IPS DF 4.7 (cell line): ENCODE measurements at regions not wholly inside any gene's neighbourhood (a gene's known extent, or its start where the extent isn't known, plus 50 kb on each side); places are given as distances from the start of the nearest gene placed in this dataset.
"Not testable (repeated sequence)": the region's sequence is repeated elsewhere in the genome, so short reads cannot be mapped to it uniquely, and the experiment has no call there.

Experiments
- DNase-seq: peaks from one replicate; pipeline ENCODE4 v3.0.0-alpha.2; 2013; ENCODE audit warnings: low spot score; ENCODE audit errors: extremely low read depth

DNA sequence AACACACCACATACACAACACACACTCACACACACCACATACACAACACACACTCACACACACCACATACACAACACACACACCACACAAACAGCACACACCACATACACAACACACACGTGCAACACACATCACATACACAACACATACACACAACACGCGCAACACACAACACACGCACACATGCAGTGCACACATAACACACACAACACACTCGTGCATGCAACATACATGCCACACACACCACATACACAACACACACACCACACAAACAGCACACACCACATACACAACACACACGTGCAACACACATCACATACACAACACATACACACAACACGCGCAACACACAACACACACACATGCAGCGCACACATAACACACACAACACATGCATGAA, 192.8 kb downstream of the C16orf95 start:
- not testable (repeated sequence) for DNase-seq

DNA sequence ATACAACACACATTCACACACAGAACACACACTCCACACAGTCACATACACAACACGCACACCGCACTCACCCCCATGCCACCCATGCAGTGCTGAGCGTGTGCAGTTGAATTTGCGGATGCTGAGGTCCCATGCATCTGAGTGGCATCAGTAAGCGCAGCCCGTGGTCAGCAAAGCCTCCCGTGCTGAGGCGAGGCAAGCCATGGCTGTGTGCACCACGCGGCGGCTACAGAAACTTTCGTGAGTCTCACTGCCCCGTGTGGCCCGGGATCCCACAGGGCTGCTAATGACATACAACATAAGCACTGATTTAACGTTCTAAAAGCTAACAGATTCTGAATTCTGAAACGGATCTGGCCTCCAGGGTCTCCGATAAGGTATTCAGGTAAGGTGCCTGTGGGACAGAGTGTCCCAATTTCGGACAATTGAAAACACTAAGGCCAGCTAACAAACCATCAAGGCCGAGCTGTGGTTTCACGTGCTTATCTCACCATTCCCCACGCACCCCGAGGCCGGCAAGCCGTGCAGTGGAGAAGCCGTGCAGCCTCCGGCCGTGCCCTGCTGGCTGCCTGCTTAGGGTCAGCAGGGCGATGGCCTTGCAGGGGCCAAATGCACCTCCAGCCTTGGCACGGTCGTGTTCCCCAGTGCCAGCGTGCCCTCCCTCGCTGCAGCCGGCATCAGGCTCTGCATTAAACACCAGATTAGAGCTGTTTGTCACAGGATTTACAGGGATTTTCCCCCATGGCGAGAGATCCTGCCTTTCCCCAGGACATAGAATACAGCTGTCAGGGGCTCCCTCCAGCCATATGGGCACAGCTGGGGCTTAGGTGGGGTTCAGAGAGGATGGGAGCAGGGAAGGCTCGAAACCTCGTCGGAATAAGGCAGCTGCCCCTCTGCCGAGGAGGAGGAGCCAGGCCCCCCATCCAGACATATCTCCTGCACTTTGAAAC, 191.7 kb downstream of the C16orf95 start:
- no peak for DNase-seq

DNA sequence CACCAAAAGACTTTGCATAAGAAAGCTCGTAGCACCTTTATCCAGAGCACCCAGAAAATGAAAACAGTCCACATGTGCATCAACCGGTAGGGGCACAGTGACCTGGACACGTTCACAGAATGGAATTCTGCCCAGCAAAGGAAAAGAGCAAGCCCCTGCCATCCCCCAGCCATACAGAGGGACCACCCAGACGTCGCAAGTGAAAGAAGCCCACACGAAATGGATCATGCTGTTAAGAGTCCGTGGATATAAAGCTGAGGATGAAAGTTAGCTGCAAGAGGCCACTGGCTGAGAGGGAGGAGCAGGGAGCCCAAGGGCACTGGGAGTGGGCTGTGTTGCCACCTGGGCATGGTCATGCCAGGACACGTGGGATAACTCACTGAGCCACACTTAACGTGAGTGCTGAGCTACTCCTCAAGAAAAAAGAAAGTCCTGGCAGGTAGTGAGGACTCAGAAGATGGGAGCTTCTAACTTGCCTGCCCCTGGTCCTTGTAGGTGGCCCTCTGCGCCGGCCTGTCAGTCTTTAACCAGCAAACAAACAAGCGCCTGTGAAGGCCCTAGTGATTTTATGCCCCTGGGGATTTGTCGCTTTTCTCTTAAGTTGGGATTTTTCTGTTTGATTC, 190.7 kb downstream of the C16orf95 start:
- no peak for DNase-seq

DNA sequence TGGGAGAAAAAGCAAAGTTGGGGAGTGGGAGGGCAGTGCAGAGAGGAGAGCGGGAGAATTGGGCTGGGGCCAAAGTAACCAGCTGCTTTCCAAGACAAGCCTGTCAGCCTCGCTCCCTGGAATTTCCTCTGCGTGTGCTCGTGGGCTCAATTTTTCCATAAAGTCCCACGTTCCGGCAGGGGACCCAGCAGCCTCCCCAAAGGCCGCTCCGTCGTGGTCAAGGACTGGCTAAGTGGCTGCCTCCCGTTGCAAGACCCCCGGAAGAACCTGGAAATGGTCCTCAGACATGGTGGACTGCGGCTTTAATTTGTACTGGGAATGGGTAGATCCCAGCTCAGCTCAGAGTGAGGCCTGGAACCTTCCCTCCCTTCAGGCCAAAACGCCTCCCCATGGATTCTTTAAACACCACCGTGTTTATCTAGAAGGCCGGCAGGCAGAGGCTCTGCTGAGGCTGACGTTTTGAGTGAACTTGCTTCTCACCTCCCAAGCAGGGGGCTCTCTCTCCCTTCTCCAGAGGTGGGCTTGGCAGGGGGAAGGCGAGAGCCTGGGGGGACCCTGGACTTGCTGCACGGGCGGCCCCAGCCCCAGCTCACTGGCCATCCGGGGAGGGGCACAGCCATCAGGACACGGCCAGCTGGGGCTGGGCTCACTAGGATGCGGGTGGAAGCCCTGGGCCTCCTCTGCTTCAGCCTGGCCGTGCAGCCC, 190.0 kb downstream of the C16orf95 start:
- no peak for DNase-seq

DNA sequence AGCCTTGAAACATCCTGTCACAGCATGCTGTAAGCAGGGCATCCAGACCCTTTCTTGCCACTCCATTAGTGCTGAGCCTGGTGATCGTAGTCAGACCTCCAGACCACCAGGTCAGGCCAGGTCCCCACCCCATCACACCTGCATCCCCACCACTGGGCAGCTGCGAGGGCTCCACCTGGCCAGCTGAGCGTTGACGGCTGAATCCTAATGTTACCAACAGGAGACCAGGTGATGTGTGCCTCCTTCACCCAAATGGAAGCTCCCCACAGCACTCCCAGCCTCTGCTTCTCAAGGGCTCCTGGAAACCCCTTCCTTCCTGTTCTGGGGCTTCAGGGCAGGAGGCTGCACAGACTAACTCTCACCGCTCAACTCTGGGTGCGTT, 189.4 kb downstream of the C16orf95 start:
- DNase-seq = no peak

DNA sequence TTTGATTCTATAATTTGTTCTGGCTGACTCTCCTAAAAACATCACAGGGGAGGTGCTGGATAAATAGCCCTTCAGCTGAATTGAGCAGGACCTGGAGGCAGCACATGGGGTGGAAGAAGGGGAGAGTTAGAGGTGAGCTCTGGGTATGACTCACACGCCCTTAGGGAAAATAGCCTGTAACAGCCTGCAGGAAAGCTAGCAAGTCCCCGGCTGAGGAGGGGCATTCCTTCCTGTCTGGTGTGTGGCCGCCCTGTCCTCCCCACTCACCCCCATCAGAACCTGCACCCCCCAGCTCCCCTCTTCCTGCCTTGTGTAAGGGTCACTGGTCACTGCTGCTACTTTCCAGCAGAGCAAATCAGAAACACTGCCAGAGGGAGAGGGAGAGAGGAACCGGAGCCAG, 187.4 kb downstream of the C16orf95 start:
- no peak for DNase-seq

DNA sequence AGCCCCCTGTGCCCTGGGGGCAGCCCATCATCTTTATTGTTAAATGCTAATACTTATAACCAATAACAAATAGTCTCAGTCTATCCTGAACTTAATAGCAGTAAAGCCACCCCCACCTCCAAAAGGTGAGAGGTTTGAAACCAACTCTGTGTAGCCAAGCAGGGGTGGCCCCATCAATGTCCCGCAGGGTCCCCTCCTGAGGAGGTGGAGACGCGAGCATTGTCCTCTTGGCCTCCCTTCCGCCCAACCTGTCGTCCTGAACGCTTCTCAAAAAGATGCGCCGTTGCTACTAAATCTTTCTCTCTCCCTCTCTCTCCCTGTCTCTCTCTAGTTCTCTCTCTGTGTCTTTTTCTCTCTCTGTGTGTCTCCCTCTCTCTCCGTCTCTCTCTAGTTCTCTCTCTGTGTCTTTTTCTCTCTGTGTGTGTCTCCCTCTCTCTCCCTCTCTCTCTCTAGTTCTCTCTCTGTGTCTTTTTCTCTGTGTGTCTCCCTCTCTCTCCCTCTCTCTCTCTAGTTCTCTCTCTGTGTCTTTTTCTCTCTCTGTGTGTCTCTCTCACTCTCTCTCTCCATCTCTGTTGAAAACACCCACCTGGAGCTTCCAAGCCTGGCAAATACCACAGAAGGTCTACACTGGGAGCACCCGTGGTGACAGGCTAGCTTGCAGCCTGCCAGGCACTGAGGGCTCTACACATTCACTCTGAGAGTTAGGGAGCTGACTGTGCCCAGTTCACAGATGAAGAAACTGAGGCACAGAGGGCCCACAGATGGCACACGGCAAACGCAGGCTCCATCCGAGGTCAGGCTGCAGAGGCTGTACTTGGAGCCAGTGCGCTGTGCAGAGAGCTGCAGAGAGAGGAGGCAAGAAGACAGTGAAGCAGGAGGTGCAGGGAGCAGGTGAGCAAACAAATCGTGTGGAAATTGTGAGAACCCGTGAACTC, 185.9 kb downstream of the C16orf95 start:
- DNase-seq = no peak

DNA sequence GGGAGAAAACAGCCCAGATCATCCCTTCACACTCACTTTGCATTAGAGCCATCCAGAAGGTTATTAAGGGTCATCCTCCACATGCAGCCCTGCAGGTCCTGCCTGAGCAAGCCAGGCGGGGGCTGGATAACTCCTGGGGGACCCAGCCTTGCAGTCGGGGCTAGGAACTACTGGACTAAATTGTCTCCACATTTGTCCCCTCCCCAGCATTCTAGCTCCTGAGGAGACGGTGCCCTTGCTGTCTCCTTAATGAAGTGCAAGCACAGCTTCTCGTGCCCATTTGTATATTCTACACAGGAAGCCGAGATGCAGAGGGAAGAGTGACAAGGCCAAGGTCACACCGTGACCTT, 185.2 kb downstream of the C16orf95 start:
- DNase-seq = no peak

DNA sequence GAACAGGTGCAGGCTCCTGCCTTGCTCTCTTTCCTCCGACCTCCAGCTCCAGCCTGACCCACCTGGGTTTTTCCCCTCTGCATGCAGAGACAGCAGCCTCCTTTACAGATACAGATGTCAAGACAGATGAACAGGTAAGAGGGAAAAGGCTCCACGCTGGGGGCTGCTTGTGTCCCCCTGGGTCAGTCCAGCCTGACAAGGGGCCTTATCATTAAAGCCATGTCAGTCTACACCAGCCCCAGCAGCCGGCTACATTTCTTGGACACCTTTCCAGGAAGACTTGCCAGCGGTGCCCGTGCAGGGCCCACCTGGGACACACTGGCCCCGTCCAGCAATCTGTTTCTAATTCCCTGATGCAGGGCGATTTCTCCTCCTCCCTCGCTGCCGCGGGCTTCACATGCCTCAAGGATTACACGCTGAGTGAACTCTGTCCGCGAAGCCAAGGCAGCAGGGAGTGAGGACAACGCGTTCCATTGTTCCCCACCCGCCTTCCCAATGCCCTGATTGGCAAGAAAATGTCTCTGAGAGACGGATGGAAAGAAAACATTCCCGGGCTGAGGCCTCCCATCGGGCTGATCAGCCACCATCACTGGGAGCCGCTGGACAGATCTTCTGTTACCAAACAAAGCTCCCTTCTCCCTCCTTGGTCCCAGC, 184.7 kb downstream of the C16orf95 start:
- no peak for DNase-seq

DNA sequence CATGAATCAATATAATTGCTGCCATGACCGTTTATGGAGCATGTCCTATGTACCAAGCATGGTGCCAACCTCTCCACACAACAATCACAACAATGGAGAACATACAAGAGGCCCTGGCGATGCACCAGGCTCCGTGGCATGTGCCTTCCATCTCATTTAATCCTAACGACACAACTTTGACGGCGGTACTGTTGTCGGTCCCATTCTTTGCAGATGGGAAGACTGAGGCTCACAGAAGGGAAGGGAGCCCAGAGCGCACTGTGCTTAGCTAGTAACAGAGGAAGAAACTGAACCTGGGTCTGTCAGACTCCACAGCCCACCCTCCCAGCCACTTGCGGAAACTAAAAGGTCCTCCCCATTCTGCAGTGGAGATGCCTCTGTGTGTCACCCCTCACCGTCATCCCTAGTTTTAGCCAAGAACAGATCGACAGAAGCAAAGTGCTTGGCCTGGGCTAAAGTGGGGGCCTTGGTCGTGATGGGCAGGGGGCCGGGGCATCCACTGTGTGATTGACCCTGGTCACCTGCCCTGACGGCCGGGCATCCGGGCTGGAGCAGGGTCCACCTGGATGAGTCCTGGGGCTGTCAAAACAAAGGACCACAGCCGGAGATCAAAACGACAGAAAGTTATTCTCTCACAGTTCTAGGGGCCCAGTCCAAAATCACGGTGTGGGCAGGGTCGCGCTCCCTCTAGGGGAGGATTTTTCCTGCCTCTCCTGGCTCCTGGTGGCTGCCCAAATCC, 183.9 kb downstream of the C16orf95 start:
- no peak for DNase-seq

DNA sequence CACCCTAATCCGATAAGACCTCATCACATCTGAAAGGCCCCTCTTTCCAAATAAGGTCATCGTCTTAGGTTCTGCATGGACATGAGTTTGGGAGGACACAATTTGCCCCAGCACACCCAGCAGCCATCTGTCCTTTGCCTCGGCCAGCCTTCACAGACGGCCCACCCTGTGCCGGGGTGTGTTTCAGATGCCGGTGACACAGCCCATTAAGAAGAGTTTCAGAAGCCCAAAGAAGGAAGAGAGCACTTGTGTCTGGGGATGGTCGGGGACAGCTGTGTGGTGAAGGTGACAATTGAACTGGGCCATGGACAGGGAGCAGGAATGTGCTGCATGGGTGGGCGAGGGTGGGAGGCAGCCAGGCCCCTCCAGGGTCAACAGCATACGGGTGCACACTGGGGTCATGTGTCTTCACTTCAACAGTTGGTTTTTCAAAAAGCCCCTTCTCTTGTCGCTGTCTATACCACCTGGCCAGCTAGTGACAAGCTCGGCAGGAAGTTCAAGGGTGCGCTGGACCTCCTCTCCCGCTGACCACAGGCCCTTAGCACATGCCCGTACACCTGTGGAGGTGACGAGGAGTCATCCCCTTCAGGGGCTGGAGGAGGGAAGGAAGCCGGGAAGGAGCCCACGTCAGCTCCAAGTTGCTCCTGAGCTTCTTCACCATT, 183.1 kb downstream of the C16orf95 start:
- DNase-seq = no peak

DNA sequence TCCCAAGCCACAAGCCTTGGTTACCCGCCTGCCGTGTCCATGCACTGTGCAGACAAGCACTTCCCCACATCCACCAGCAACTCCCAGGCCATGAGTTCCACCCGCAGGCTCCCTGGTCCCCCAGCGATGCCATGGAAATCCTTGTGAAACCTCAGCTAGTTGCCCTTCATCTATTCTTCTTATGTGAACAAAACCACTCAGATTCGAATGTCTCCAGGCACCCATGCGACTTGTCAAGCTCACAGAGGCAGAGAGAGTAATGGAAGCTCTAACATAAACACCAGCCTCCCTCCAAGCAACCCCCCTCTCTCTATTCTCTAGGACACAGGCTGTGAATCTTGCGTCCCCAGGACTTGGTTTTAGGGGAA, 182.6 kb downstream of the C16orf95 start:
- no peak for DNase-seq

DNA sequence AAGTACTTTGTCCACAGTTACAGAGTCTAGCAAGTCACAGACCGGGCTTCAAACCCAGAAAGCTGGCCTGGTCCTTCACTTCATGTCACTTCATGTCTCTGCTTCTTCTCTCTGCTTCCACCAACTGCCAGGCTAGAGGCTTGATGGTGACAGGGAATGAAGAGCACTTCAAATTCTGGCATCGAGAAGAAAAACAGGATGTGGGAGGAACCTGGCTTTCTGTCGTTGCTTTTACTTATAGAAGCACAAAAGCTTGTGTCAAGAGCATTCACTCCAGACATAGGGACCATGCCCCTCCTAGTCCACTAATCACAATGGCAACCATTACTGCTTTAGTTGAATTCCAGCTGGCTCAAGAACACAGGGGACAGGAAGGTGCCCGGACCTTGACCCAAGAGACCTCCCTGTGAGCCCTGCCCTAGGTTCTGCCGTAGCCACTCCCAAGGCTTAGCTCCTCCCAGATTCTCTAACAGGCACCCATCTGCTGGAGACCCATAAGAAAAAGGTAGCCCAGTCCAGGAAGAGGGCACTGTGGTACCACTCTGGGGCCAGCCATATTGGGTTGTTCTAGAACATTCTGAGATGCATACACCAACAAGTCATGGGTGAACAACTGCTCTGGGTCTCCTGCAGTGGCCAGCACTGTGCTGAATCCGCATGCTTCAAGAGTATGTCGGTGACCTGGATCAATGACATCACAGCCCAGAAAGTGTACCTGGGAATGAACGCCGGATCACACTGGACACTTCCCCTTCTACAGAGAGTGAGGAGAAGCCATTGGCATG, 181.8 kb downstream of the C16orf95 start:
- no peak for DNase-seq

DNA sequence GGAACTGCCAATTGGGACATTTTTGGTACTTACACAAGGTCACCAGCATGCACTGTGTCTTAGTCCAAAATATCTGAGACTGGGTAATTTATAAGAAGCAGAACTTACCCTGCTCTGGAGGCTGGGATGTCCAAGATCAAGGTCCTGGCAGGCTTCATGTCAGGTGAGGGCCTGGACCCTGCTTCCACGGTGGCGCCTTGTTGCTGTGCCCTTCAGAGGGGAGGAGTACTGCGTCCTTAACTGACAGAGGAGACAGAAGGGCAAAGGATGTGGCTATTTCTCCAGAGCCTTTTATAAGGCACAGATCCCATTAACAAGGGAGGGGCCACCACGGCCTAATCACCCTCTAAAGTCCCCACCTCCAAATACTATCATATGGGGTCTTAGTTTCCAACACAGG, 178.9 kb downstream of the C16orf95 start:
- DNase-seq = no peak

DNA sequence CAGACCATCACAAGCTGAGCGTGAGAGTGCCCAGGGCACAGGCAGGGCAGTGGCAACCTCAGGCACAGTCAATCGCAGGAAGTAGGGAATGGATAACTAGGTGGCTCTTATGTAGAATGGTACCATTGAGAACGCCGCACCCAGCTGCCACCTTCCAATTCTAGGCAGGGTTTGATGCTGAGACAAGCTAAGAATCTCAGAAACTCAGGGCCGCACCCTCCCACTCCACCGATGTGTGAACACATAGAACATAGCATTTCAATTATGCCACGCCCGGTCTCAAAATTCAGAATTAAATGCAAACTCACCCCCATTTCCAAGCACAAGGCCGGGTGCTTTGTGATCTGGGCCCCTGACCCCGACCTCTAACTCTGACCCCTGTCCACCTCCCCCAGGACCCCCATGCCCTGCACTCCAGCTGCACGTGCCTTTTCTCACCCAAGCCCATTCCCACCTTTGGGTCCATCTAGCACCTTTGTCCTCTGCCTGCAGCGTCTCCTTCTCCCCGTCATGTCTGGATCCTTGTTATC, 178.4 kb downstream of the C16orf95 start:
- no peak for DNase-seq

DNA sequence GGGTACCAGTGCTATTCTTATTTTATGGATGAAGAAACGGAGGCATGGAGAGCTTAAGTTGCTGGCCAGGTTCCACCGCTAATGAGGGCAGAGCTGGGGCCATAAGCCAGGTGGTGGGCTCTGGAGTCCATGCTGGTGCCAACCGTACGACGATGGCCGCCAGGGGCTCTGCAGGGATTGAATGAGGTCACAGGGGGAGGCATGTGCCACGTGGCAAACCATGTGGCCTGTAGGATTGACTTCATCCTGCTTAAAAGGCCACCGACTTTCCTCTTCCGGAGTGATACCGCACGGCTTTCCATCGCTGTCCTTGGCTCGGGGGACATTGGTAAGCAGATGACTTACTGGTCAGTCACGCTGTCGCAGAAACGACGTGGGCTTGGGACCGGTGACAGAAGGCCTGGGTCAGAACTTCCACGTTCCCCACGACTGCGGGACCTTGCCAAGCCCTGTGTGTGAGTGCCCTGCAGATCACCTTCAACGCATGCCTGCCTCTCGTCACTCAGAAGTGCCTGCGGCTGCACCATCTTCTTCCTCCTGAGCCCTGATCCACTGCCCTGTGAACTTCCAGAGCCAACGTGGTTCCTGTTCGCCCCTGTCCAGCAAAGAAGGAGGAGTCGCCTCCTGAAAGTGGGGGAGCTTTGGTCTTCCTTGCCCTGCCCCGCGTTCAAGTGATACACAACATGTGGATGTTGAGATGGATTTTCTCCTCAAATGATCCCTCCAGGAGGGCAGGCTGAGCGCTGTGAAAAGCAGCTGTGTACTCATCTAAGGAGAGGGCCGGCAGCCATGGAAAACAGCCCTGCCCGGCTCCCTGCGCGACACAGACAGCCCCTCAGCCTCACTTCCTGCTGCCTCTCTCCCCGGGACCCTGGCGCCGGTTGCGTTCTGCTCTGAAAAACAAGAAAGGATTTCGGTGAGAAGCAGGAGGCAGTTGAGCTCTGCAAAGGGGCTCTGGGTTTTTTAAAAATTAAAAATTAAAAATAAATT, 176.7 kb downstream of the C16orf95 start:
- DNase-seq = no peak

DNA sequence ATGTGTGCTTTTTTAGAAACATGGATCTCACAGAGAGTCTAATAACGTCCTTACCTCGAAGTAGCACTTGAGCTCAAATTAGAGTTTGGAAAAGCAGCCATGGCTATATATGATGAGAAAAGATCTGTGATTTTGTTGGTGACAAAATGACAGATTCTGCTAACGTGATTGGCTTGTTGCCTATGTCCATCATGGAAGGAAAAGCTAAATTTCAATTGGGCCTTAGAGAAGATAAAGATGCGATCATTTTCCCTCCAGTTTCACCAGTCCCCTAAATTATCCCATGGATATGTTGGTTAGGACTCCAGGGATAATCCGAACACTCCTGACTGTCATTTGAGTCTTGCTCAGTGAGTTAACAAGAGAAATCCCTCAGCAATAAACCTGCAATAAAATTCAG, 175.8 kb downstream of the C16orf95 start:
- no peak for DNase-seq
